HG02973 (cell line): ENCODE measurements at regions not wholly inside any gene's neighbourhood (a gene's known extent, or its start where the extent isn't known, plus 50 kb on each side); places are given as distances from the start of the nearest gene placed in this dataset.
"Not testable (repeated sequence)": the region's sequence is repeated elsewhere in the genome, so short reads cannot be mapped to it uniquely, and the experiment has no call there.

Experiments
- ATAC-seq: cut with Tn5 transposase; IDR thresholded peaks from one replicate; pipeline ENCODE4 v1.9.1; 2021; ENCODE audit warnings: moderate library complexity; ENCODE audit not compliant: unreplicated experiment

DNA sequence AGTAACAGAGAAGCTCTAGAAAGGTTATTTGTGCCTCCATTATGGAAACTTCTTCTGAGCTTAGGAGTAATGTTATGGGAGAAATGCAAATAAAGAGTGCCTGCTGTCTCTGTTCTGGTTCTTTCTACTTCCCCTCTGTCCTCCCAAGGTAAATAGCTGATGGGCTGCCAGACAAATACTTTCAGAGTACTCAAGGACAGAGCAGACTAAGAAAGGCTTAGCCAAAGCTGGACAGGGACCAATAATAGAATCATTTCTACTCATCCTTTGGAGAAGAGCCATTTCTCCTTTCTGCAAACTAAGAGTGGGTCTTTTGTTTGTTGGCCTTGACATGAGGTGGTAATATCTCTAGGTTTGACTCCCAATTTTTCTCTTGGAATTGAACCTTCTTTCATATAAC is 136.1 kb downstream of the MID1IP1 start:
- ATAC-seq, result no peak

DNA sequence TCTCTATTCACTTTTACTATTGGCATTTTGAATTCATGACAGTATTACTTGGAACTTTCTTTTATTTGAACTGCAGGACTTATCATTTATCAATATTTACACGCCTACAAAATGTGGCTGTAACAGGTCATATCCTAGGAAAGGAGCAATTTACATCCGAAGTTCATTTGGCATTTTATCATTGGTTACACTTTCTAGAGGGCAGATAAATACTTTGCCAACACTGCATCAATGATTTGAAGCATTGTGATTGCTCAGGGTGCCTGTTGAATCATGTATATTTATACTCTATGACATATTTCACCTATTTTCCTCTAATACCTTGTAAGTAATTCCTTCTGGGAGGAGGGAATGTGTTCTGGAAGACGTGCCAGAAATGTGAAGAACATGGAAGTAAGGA is 136.7 kb downstream of the MID1IP1 start:
- ATAC-seq, result no peak

DNA sequence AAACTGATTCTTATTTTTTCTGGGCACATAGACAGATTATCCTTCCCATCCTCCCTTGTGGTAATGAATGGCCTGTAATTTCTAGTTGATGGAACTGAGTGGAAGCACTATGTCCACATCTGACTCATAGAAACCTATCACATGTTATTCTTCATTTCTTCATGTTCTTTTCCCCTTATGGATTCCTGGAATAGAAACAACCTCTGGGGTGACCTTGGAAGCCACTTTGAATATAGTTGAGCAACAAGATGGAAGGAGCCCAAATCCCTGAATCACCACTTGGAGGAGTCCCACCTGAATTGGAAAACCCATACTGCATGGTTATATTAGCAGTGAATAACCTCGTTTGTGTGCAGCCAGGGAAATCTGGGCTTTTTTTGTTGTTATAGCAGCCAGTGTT is 137.8 kb downstream of the MID1IP1 start:
- ATAC-seq, result no peak

DNA sequence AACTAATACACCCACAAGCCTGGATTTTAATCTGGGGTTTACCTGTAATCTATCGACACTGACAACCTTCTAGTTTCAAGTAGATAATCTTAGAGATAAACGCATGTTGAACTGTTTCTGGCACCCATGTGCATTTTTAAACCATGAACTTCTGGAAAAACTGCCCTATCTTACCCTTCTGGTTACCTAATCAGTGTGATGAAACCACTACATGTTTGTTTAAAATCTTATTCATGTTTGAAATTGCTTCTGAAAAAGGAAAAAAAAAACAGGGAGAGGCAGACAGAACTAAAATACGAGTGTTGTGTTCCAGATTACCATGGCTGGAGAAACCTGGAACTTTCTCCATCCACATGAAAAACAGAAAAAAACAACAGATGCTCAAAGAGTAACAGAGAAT is 139.3 kb downstream of the MID1IP1 start:
- no peak for ATAC-seq

DNA sequence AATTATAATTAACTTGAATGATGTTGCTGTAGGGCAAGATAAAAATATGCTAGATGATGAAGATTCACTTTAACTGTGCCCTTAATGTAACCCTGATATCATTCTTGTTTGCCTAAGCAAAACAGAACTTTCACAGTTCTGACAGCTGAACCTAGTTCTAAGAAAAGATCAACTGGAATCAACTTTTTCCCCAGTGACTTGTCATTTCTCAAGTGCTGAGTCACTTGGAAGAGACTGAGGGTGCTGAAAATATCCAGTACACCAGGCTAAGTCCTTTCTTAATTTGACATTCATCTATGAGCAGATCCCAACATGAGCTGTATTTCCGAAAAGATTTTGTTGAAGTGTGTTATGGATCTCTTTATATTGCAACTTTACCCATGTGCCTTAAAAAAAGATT is 140.4 kb downstream of the MID1IP1 start:
- no peak for ATAC-seq

DNA sequence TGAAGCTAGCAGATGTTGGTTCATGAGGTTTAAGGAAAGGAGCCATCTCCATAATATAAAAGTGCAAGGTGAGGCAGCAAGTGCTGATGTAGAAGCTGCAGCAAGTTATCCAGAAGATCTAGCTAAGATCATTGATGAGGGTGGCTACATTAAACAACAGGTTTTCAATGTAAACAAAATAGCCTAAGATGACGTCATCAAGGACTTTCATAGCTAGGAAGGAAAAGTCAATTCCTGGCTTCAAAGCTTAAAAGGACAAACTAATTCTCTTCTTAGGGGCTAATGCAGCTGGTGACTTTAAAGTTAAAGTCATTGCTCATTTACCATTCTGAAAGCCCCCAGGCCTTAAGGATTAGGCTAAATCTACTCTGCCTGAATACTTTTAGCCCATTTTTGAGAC is 141.9 kb downstream of the MID1IP1 start:
- ATAC-seq, result no peak

DNA sequence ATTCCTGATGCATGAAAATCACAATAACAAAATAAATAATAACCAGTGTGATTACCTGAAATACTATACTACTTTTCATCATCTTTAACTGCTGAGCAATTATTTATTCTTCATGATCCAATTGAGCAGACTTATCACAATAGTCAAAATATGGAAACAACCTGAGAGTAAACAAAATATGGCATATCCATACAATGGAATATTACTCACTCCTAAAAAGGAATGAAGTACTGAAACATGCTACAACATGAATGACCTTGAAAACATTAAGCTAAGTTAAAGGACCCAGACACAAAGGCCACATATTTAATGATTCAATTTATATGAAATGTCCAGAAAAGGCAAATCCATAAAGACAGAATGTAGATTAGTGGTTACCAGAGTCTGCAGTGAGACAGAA is 146.8 kb downstream of the MID1IP1 start:
- no peak for ATAC-seq

DNA sequence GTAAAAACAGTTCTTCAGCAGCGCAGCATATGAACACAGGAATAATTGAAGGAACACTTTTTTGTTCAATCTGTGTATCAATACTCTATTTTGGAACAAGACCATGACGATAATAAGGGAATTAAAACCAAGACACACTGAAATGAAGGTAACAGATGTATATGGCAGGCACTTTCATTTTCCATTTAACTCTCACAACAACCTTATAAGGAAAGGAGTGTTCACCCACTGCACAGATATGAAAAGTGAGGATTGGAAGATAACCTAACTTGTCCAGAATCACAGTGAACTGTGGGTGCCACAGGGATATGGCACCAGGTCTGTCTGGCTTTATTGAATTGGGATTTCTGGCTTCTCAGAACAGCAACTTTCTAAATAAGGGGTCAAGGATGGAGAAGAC is 153.3 kb downstream of the MID1IP1 start:
- no peak for ATAC-seq

DNA sequence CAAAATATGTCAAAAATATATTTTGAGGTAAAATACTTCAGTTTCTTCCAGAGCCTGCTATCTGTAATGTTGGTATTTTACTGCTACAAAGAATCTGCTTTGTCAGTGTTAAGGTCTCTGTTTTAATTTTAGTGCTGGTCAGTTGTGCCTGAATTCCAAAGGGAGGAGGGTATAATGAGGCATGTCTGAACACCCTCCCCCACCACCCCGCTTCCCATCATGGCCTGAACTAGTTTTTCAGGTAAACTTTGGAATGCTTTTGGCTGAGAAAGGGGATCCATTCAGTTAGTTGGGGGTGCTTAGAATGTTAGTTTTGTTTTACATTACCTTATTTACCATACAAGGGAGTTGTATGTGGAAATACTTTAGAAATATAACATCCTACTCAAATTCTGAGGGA is 158.5 kb downstream of the MID1IP1 start:
- no peak for ATAC-seq

DNA sequence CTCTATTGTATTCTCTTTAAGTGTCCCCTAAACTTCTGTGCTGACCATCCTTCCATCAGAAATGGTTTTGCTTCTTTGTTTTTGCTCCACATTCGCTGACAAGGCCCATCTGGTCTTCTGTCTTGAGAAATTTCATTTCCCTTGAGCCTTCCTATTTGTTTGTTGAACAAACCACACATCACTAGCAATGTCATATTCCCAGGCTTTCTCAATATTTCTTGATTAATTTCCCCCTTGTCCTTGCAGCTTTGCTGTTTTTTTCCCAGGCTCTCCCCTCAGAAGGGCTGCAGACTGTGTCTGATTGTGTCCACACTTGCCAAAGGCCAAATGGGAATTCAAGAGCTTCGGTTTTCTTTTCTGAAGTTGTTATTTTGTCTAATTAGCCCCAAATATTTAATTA is 158.9 kb downstream of the MID1IP1 start:
- ATAC-seq, result no peak

DNA sequence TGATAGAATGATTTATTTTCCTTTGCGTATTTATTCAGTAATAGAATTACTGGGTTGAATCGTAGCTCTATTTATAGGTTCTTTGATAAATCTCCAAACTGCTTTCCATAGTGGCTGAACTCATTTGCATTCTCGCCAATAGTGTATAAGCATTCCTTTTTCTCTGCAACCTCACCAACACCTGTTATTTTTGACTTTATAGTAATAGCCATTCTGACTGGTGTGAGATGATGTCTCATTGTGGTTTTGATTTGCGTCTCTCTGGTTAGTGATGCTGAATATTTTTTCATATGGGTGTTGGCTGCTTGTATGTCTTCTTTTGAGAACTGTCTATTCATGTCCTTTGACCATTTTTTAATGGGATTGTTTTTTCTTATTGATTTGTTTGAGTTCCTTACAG is 160.7 kb downstream of the MID1IP1 start:
- no peak for ATAC-seq

DNA sequence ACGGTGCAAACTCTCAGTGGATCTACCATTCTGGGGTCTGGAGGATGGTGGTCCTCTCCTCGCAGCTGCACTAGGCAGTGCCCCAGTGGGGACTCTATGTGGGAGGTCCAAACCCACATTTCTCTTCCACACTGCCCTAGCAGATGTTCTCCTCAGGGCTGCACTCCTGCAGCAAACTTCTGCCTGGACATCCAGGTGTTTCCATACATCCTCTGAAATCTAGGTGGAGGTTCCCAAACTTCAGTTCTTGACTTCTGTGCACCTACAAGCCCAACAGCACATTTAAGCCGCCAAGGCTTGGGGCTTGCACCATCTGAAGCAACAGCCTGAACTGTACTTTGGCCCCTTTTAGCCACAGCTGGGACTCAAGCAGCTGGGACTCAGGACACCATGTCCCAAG is 162.0 kb downstream of the MID1IP1 start:
- not testable (repeated sequence) for ATAC-seq

DNA sequence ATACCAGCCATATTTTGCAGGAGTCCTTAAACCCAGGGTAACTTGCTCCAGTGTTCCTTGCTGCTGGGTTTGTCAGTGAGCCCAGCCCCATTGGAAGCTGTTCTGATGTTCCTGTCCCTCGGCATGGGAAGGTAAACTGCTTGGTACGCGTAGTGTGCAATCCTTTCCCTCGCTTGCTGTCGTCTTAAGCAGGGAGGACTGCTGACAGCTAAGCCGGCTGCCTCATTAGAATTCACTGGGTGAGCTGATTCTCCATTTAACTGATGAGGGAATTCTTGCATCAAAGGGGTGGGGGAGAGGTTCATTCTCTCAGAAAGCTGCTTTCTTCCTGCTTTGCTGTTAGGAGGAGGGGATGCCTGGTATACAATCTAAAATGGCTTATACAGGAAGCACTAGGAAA is 164.6 kb downstream of the MID1IP1 start:
- ATAC-seq, result no peak

DNA sequence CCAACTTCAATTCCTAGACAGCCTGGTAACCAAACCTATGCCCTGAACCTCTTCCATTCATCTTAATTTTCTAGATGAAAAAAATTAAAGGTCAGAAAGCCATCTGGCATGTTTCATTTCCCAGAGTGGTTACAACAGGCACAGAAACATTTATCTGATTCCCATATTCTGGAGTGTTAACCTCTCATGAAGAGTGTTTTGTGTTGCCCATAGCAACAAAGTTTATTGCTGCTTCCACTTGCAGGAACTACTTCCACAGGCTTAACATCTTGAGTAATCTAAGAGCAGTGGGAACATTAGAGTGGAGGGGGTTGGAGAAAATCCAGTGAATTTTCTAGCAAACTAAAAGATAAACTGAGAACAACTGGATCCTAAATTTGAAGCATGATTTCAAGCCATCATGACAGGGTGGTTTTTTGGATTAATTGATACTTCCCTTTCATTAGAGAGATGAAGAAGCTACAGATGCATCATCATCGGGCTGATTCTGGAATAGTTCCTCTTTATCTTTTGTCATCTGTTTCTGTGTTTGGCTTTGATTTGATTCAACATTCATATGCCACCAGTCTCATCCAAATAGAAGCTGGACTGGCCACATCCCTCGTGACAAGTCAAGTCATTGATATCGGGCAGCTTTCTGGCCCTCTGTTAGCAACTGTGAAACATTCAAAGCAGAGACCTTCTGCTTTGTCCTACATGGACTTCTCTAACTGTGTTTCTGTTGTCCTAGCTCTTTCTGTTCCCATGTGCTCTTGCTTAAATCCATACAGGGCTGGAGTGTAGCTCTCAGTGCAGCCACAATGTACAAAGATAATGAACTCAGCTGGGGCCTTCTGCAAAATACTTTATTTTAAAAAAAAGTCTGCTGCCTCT is 167.3 kb downstream of the MID1IP1 start:
- no peak for ATAC-seq

DNA sequence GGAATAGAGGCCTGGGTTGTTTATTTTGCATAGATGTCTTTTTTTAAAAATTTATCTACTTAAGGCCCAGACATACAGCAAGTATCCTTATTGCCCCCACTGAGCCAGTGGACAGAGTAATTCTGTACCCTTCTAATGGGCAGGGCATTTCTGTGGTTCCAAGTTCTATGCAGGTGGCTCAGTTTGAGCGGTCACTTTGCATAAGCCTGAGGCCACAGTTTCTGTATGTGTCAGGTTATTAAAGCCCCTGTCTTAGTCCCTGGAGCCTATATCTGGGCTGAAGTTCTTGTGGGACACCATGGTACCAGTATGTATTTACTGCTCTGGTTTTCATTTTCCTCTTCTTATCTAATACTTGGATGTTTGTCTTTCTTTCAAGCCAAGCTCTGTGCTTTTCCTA is 168.8 kb downstream of the MID1IP1 start:
- ATAC-seq, result no peak

DNA sequence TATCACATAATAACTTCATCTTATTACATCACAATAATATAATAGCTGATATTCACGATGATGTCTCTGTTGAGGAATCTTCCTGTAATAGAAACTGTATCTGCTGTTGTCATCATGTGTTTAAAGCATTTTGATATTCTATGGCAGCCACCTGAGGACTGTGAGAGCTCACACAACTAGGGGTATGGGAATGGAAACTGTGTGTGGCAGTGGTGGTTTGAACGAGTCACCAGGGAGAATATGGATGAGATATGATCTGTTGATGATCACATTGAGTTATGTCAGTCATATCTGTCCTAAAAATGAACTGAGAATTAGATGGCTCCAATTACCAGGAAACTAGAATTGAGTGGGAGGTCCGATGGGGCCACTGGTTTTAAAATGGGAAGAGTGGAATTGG is 169.6 kb downstream of the MID1IP1 start:
- no peak for ATAC-seq

DNA sequence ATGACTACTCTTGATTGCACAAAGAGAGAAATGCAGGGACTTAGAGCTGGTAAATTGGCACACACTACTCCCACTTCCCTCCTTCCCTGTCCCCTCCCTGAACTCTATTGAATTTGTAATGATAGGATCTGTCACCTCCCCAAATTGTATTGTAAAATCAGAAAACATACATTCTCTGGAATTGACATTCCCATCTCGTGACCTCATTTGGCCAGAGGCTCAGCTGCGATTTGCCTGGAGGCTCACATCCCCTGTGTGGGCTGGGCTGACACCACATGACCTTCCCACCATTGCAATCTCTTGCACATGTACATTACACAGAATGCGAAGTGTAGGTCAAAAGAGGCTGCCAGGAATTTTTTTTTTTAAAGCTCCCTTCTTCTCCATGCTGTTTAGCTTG is 172.1 kb downstream of the MID1IP1 start:
- no peak for ATAC-seq

DNA sequence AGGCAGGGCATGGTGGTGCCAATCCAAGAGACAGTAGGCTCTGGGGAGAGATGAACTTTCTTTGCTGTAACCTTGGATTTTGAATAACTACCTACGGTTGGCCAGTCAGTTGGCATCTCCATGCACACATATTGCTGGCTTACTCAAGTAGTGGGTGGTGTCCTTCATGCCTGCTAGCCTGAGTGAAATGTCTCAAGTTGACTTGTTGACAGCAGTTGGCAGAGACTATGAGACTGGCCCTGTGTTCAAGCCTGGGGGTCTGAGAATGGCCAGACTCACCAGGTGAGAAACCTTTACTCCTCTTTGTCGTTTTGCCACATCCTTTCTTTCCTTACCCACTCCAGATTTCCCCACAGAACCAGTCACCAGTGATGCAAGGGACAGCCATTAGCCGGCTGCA is 173.3 kb downstream of the MID1IP1 start:
- no peak for ATAC-seq

DNA sequence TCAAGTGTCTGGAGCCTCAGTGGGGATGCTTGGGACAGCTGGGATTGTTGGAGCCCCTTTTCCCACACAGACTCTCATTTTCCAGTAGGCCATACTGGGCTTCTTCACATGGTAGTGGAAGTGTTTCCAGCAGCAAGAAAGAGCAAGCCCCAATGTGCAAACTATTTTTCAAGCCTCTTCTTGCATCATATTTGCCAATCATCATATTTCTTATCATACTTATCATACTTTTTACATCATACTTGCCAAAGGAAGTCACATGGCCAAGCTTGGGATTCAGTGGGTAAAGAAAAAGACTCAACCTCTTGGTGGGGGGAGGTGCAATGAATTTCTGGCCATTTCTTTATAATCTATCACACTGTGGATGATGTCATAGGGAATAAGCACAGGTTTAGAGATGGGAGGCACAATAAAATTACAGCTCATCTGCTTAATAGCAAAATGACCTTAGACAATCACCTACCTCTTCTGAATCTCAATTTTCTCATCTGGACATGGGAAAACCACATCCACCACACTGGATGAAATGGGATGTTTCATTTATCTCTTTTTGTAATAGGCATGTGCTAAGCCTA is 174.2 kb downstream of the MID1IP1 start:
- no peak for ATAC-seq

DNA sequence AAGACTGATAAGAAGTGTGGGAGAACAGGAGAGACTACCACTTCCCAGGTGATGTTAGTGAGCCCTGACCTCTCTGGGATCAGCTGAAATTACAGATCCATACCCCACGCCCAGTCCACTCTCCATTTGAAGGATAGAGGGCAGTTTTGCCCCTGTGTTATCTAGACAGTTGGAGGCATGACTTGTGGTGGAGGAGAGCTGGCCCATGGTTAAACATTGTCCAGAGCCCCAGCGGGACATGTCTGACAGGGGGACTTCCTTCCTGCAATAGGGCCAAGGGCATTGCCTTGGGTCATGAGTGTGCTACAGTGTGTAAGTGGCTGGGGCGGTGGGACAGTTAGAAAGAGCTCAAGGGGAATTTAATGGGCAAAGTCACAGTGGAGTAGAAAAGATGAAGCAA is 181.1 kb downstream of the MID1IP1 start:
- ATAC-seq, result no peak

DNA sequence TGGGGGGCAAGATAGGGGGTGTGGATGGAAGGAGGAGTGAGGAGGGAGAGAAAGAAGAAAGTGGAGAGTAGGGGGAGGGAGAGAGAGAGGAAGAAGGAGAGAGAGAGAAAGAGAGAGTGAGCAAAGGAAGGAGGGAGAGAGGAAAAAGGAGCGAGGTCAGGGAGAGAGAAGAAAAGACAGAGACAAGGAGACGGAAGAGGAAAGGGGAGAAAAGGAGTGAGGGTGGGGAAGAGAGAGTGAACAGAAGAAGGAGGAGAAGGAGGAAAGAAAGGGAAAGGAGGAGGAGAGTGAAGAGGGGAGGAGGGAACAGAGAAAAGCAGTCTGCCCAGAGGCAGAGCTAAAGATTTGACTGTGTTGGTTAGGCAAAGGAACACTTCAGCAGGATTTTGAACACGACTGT is 181.6 kb downstream of the MID1IP1 start:
- no peak for ATAC-seq

DNA sequence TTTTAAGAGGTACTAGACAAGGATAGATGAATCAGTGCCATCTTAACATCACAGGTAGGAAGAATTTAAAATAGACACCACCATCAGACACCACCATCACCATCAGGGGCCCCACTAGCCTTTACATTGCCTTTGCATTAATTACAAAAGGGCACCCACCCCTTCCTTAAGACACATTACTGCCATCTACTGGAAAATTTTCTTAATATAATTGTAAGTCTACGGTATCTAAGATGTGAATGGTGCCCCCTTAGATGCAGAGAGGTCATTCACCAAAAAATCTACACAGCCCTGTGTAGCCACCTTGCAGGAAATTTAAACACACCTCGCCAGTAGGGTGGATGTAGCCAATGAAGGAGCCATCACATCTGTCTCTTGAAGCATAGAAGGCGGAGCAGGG is 184.1 kb downstream of the MID1IP1 start:
- no peak for ATAC-seq

DNA sequence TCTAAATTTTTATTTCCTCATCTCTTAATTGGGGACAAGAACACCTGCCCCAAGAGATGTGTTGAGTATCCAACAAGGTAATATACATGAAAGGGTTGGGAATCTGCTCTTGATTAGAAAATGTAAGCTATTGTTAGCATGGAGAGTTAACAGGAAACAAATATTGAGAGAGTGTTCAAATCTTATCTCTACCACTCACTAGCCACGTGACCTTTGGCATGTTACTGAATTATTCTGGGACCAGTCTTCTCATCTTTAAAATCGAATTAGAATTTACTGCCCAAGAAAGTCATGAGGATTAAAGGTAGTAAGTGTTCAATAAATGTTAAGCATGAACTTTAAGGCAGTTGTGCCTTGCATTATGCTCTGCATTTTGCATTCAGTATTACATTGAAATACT is 184.7 kb downstream of the MID1IP1 start:
- no peak for ATAC-seq
